Astrocyte of the cerebellum (primary cell): ENCODE measurements at regions not wholly inside any gene's neighbourhood (a gene's known extent, or its start where the extent isn't known, plus 50 kb on each side); places are given as distances from the start of the nearest gene placed in this dataset.

Experiments used
- DNase-seq: peaks from one replicate; pipeline ENCODE4 v3.0.0-alpha.2; 2011; ENCODE audit warnings: low read depth
- H3K4me3 ChIP-seq: 2 replicates; pipeline ENCODE4 v1.5.1; 2011; ENCODE audit warnings: mild to moderate bottlenecking, low read depth, low read length, moderate library complexity
- in situ Hi-C: cut with HindIII; loops from 2 replicates; pipeline ENCODE4 v1.10.0; 2017; ENCODE audit warnings: low sequenced_read_pairs
- TF ChIP-seq, protein P1 (sequence below): IDR thresholded peaks from 2 replicates; pipeline ENCODE4 v1.5.1; 2012; ENCODE audit warnings: low read length, low read depth, moderate library complexity, mild to moderate bottlenecking; ENCODE audit errors: missing control alignments

GRCh38 chr1:245092638-245092976 lies 62.2 kb upstream of the KIF26B start:
- in situ Hi-C loops = no loop called here
- no peak for DNase-seq

DNA sequence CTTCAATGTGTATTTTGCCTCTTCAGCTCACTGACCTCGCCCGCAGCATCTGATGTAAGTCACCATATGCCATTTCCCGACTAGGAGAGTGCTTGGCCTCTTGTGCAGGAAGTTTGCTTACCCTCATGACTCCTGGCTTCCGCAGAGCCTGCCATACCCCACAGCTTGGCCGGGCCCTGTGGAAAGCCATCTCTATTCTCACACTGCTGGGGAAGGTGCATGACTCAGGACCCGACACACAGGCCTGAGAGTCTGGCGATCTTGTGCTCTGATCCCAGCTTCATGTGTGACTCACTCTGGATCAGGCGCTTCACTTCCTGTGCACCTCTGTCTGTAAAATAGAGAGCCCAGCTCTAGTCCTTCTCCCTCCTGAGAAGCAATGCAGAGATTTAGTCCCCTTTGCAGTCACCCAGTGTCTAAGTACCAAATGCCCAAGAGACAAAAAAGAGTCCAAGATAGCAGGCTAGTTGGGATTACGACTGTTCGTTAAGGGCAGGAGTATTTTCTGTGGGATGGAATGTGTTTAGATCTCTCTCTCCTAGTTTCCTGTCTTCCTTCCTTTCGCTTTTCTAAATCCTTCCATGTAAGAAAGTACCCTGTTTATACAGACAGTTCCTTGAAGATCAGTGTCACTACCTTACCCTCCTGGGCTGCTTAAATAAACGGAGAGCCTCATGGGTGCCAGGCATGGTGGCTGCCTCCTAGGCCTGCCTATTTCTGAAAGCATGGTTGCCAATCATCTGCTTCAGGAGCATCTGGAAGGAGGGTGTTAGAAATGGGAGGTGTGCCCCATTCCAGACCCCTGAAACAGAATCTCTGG lies 62.8 kb upstream of the KIF26B start:
- in situ Hi-C loops = no loop called here
- peak; percentile 84 for DNase-seq

More at GRCh38 chr1:245092638-245092976, 62.2 kb upstream of the KIF26B start:
- TF ChIP-seq, protein P1, sequence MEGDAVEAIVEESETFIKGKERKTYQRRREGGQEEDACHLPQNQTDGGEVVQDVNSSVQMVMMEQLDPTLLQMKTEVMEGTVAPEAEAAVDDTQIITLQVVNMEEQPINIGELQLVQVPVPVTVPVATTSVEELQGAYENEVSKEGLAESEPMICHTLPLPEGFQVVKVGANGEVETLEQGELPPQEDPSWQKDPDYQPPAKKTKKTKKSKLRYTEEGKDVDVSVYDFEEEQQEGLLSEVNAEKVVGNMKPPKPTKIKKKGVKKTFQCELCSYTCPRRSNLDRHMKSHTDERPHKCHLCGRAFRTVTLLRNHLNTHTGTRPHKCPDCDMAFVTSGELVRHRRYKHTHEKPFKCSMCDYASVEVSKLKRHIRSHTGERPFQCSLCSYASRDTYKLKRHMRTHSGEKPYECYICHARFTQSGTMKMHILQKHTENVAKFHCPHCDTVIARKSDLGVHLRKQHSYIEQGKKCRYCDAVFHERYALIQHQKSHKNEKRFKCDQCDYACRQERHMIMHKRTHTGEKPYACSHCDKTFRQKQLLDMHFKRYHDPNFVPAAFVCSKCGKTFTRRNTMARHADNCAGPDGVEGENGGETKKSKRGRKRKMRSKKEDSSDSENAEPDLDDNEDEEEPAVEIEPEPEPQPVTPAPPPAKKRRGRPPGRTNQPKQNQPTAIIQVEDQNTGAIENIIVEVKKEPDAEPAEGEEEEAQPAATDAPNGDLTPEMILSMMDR = no peak
- no peak overlapping the region for H3K4me3 ChIP-seq

DNA sequence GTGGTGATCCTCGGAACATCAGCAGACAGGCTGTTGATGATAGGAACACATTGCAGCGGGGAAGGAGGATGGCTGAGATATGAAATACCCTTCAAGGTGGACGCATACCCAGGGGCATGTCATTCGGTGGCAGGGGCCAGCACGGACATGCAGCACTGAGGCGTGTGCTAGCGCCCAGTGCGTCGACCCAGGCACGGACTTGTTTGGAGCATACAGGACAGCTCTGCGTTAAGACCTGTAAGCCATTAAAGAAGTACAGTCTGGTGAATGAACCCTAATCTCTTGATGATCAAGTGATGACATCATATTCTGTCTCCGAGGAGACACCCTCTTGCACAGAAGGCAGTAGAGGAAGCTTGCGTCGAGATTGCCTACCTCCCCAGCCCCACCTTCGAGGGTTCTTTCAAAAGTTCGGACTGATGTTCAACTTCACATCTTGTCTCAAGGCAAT lies 63.6 kb upstream of the KIF26B start:
- no peak for DNase-seq
- TF ChIP-seq, protein P1 = no peak
- in situ Hi-C loops = no loop called here
- no peak overlapping the region for H3K4me3 ChIP-seq

More for the DNA sequence above, 62.8 kb upstream of the KIF26B start:
- TF ChIP-seq, protein P1 = no peak
- no peak overlapping the region for H3K4me3 ChIP-seq

- H3K4me3 ChIP-seq = no peak overlapping the region
- no peak for DNase-seq
- TF ChIP-seq, protein P1 = no peak
- in situ Hi-C loops = no loop called here
Measured at GRCh38 chr1:245090491-245091090, 64.2 kb upstream of the KIF26B start.

DNA sequence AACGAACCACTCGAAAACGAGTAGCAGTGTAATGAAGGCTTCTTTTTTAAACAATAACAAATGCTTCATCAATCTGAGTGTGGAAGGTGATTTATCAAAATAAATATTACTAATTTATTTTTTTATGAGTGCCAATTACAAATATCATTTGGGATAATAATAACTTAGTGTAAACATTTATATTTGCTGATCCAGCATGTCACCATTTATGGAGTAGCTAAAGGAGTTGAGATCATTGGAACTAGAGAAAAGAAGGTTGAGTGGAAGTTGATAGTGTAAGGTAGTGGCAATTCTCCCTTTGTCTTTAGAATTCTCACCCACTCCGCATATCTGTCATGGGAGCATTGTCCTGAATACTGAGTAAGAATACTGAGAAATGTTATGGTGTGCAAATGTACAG lies 67.1 kb upstream of the KIF26B start:
- H3K4me3 ChIP-seq = no peak overlapping the region
- DNase-seq = no peak
- in situ Hi-C loops = no loop called here
- TF ChIP-seq, protein P1 = no peak

DNA sequence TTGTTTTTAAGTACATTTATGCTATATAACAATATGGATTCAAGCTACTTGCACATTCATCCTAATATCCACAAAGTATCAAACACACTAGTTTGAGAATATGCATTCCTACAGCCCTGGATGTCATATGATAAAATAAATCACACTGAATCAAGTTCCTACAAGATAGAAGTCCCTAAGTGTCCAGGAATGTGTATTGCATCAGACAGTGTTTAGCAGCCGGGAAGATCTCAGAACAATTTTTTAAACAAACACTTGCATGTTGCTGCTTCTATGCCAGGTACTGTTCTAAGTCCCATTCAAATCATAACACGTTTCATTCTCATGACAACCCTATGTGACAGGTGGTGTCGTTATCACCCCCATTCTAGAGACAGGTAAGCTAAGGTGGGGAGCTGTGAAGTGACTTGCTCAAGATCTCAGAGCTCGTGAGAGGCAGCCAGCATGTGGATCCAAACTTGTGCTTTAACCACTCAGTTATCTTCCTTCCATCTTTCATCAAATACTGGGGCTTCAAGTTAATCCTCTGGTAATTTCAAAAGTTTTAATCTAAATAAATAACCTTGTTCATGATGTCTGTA lies 68.3 kb upstream of the KIF26B start:
- in situ Hi-C loops = no loop called here
- no peak overlapping the region for H3K4me3 ChIP-seq
- TF ChIP-seq, protein P1 = no peak
- DNase-seq = no peak
